ENCODE measurements at regions not wholly inside any gene's neighbourhood (a gene's known extent, or its start where the extent isn't known, plus 50 kb on each side); places are given as distances from the start of the nearest gene placed in this dataset.
"Not testable (repeated sequence)": the region's sequence is repeated elsewhere in the genome, so short reads cannot be mapped to it uniquely, and the experiment has no call there.

DNA sequence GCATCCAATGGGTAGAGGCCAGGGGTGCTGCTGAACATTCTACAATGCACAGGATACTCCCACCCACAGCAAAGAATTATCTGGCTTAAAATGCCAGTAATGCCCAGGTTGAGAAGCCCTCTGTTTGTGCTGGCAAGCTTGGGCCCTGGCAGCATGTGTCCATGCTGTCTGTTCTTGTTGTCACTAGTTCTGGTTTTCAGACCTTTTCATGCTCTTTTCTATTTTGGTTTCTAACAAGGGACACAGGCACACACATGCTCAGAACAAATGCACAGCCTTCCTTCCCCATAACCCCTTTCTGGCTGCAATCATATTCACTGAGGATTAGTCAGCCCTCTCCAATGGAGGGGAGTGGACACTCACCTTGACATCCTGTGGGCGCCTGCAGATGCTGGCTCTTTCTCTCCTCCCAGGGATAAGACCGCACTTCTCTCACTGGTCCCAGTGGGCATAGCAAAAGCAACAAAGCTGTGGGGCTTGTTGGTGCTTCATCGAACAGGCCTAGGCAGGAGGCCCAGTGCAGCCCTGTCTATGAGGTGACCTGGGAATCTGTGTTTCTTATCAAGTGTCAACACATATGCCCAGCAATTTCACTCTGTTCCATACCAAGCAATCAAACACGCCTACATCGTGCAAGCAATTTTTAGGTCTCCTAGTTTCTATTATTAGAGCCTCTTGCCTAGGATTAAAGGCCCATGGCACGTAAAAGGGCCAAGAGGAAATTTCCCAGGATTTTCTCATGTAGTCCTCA is 271.1 kb upstream of the CCL2 start:
- no peak for DNase-seq

DNA sequence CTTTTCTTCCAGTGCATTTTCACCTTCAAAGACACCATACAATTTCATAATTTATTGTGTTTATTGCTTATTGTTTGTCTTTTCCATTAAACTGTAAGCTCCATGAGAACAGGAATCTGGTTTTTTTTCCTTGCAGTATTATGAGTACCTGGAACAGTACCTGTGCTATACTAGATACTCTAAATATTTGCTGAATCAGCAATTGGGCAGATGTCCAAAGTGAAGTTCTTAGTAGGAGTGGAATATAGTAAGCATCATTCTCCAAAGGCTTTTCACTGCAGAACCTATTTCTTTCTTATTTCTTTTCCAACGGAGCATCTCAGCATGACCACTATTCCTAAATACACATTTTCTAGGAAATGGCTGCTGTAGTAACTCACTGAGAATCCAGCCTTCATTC is 269.0 kb upstream of the CCL2 start:
- DNase-seq, result no peak

DNA sequence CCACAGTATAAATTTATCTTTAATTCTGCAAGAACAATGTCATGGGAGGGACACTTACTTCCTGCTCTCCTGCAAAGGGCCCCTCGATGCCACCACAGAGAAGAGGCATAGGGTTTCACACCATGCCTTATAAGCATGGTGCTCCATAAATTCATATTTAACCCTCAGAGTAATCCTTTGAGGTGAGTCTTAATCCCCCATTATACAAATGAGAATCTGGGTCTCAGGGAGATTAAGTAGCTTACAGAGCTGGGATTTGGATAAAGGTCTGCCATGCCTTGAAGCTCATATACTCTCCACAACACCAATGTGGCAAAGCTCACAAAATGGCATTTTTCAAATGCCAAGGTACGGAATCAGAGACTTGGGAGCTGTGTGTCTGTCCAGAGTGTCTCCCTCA is 268.5 kb upstream of the CCL2 start:
- no peak for DNase-seq

DNA sequence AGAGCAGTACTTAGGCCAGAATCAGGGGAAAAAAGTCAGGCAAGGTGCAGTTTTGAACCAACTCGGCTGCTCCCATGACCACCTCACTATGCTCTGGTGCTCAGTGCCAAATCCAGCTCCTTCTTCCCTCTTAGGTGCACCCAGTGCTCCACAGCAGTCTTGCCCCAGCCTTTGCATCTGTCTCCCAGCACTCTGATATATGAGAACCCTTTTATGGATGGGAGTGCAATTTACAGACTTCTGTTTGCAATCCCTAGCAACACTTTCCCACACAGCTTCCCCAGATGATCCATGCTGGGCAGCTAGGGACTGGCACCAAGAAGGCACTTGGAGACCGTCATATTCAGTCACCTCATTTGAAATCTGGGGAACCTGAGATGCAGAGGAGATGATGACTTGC is 267.9 kb upstream of the CCL2 start:
- no peak for DNase-seq

DNA sequence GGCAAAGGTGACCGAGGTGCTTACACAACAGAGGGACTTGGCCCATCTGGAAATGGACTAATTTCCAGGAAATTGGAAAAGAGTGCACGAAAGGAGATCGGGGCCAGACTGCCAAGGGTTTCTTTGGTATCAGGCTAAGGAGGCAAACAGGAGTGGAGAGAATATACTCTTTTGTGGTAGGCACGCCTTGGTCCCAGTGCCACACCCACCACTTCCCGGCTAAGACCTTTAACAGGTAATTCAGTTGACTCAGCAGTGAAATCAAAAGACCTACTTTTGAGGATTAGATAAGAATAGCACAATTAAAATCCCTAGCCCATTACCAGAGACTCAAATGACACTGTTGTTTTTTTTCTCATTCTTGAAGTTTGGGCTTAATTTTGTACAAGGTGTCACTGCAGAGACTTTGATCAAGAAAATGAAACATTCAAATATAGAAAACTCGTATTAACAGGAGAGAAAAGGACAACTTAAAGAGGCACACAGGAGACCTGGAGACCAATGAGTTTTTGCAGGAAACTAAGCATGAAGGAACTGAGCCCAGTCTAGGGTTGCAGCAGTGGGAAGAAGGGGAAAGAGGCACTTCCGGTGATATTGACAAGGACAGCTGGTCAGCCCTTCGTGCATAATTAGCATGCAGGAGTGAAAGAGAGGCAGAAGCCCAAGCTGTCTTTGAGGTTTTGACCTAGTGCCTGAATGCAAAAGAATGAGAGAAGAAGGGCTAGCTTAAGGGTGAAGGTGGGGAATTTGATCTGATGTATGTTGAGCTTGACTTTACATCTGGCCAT is 265.5 kb upstream of the CCL2 start:
- DNase-seq, result no peak

DNA sequence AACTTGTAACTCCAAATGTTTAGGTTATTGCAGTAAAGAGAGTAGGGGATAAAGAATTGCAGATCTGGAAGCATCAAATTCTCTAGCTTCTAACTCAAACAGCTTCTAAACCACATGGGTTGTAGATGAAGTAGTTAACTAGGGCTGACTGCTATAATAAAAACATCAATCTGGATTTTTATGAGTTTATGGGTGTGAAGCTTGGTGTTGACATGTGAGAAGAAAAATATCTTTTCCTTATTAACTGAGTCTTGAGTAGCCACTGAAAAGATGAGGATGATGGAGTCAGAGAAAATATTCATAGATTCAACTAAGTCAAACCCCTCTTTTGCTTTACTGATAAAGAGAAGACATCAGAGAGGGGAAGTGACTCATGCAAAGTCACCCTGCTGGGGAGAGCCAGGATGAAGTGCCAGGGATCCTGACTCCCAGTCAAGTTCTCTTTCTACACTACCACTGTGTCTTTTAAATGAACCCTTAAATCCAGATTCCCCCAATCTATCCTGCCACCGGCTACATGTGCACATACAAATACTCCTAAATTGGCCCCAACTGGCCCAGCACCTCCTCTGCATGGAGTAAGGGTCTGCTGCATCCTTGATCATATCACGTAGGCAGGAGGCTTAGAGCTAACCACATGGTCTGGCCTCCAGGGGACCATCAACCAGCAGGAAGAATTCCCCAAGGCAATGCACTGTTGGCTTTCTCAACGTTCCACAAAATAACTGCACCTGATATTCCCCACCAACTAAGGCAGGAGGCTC is 264.0 kb upstream of the CCL2 start:
- DNase-seq, result no peak

DNA sequence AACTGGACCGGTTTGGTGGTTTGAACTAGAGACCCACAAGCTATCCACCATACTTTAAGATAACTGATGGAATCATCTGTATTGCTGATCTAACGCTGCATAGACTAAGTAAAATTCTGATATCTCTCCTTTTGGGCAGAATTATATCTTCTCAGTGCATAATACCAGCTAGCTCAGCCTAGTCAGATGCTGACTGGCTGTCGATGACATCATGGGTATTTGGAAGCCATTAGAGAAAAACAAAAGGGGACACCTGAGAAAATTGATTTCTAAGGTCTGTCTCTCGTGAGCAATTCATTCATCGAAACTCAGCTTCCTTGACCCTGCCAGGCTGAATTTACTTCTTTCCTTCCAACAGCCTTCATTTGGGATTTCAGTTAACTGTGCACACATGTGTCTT is 263.0 kb upstream of the CCL2 start:
- no peak for DNase-seq

DNA sequence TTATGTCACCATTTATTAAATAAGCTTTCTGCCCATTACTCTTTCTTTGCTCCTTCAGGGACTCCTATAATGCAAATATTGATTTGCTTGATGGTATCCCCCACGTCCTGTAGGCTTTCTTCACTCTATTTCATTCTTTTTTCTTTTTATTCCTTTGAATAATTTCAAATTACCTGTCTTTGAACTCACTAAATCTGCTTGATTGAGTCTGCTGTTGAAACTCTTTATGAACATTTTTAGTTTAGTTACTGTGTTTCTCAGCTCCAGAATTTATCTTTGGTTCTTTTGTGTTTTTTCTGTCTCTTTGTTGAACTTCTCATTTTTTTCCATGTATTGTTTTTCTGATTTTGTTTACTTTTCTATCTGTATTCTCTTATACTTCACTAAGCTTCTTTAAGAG is 254.4 kb upstream of the CCL2 start:
- DNase-seq, result no peak

DNA sequence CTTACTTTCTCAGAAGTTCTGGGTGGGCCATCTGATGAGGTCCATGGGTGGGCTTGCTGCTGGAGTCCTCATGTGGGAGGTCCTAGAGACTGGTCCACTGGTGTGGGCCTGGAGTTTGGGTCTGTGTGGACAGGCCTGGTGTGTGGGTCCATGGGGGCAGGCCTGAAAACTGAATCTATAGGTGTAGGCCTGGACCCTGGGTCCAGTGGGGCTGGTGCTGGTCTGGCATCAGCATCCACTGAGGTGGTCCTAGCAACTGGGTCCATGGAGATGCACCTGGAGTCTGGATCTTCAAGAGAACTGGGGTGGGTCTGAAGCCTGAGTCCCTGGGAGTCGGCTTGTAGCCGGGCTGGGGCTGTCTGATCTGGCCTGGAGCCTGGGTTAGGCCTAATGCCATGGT is 253.8 kb upstream of the CCL2 start:
- no peak for DNase-seq

DNA sequence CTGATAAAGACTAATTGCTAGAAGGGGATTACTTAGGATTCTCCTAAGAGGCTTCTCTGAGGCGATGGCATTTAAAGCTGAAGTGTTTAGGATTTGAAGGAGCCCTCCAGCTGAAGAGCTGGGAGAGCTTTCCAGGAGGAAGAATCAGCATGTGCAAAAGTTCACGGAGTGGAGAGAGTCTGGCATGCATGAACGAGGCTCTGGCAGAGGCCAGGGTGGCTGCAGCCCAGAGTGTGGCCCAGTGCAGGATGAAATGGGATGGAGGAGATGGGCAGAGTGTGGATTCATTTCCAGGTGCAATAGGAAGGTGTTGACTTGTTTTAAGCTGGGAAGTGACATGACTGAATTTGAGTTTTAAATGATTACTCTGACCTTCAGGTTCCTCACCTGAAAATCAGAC is 249.0 kb upstream of the CCL2 start:
- DNase-seq, result no peak

DNA sequence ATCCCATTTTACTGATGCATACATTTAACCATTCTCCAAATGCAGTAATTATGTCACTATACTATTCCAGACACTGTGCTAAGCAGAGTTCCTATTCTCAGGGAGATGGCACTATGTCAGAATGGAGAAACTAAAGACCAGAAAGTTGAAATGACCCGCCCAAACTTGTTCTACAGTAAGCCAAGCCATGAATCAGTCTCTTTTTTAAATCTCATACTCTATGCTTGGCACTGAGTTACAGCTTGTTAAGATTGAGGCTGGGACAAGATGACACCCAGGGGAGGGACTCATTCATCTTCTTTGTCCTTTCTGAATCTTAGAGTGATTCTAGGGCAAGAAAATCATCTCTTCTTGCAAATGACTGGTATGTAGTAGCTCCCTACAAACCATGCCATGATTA is 247.0 kb upstream of the CCL2 start:
- no peak for DNase-seq

DNA sequence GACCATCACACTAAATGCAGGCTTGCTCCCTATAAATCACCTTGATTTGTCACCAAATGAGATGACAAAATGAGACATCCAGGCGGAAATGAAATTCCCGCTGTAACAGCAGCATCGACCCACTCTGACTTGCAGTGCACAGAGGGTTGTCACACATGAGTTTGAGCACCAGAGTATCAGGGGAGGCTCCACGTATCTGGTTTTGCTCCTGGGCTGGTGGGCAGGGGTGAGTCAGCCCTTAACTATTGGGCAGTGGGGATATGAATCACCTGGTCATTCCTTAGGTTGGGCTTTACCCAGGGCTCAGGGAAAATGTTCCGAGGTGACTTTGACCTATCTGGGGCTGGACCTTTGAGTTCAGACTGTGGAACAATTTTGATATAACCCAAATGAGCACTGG is 245.2 kb upstream of the CCL2 start:
- DNase-seq, result no peak

DNA sequence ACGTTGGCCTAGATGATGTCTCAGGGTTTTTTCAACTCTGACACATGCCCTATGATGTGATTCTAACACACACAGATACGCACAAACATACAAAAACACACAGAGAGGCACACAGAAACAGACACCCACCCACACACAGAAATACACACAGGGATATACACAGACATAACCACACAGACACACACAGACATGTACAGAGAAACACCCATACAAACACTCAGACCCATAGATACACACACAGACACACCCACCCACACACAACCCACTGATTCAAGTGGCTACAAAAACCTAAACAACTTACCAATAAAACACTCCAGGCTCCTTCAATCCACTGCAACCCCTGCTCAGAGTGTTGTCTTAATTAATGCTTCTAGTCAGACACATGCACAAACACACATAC is 244.6 kb upstream of the CCL2 start:
- no peak for DNase-seq

DNA sequence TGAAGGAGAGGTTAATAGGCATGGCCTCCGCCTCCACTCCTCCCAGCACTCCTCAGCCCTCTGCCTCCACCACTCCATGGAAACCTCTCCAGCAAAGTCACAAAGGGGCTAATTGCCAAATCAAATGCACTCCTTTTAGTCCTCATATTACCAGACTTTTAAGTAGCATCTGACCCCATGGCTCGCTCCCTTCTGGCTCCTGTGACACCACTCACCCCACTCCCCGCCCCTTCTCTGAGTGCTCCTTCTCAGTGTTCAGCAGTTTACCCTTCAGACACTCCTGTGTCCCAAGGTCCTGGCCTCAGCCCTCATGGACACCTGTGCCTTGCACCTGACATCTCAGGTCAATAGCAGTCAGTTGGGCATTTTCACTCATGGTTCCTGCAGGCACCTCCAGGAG is 243.5 kb upstream of the CCL2 start:
- DNase-seq, result no peak

DNA sequence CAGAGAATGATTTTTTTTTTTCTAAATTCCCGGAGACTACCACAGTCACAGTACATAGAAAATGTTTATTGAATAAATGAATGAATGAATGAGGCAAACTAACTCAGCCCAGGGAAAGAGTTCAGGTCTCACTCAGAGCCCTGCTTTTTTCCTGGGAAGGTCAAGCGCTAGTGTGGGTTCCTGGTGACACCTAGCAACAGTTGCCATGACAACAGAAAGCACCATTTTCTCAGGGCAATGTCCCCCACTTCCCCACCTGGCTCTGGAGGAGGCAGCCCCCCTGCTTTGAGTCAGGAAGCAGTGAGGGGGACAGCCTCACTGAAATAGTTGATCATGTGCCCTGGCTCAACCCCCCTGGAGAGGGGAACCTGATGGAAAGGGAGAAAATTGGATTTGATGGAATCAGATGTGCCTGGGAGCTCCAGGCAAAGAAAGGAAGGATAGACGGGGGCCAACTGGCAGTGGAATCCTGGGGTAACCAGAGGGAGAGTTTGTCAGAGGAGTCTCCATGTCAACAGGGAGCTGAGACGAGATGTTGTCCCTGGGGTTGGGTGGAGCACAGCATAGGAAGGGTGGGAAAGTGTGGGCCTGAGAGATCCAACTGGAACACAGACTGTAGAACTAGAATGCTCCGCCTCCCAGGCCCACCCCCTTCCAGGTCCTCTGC is 242.2 kb upstream of the CCL2 start:
- no peak for DNase-seq

DNA sequence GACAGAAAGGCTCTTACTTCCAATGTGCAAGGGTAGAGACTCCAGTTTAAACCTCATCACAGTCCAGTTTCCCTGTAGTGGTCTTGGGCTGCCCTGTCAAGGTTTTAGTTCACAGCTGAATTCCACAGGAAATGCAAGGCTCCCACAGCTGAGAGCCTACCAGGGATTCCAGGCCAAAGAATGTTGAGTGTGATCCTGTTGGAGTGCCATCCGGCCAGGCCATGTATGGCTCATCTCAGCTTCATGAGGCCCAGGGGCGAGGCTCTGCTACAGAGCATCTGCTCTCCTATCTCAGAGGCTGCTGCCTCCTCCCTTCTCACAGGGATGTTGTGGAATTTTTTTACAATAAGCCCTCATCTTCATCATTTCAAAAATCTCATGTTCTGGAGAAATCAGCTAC is 239.8 kb upstream of the CCL2 start:
- DNase-seq, result no peak

DNA sequence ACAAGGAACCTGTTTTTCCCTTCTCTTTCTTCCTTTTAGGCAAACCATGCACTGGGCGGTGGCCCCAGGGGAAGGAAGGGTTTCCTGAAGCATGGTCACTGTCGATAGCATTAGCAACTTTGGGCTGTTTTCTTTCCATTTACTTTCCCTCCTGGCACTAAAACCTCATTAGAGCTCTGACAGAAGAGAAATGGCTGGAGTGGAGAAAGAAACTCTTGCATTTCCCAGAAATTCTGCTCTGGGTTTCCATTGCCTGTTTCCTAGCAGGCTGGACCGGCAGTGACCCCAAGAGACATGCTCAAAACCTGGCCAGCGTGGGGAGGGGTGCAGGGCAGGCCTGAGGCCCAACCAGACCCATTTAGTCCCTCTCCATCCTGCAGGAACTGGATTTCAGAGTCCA is 230.7 kb upstream of the CCL2 start:
- DNase-seq, result no peak

DNA sequence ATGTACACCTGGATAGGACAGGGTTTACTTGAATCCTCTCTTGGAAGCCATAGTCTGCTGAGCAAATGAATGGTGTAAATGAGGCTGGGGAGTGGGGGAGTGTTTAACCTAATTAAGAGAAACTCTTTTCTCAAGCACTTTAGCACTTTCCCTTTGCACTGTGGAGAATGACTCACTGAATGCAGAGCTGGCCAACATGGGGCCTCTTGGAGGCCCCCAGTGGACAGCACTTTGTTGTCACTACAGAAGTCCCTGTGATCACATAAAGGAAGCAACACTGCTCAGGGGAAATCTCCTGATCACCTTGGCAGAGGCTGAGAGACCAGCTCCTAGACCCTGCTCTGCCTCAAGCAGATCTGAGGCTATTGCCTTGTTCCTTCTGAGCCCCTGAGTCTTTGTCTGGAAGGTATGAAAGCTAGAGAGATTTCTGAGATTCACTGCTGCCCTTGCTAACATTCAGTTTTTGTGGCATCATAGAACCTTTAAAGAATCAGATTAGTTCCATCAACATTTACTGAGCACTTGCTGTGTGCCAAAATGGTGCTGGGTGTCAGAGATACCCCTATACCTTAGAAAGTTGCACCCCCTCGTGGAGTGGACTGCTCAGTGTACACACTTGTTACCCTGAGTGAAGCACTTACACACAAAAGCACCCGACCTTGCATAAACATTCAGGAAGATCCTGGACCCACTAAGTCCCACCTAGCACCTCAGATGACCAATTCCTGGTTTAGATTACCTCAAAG is 230.1 kb upstream of the CCL2 start:
- no peak for DNase-seq

DNA sequence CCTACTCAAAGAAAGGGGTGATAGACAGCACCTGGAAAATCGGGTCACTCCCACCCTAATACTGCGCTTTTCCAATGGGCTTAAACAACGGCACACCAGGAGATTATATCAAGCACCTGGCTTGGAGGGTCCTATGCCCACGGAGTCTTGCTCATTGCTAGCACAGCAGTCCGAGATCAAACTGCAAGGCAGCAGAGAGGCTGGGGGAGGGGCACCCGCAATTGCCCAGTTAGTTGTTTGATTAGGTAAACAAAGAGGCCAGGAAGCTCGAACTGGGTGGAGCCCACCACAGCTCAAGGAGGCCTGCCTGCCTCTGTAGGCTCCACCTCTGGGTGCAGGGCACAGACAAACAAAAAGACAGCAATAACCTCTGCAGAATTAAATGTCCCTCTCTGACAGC is 224.5 kb upstream of the CCL2 start:
- not testable (repeated sequence) for DNase-seq

DNA sequence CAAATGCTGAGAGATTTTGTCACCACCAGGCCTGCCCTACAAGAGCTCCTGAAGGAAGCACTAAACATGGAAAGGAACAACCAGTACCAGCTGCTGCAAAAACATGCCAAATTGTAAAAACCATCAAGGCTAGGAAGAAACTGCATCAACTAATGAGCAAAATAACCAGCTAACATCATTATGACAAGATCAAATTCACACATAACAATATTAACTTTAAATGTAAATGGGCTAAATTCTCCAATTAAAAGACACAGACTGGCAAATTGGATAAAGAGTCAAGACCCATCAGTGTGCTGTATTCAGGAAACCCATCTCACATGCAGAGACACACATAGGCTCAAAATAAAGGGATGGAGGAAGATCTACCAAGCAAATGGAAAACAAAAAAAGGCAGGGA is 222.8 kb upstream of the CCL2 start:
- DNase-seq, result not testable (repeated sequence)

DNA sequence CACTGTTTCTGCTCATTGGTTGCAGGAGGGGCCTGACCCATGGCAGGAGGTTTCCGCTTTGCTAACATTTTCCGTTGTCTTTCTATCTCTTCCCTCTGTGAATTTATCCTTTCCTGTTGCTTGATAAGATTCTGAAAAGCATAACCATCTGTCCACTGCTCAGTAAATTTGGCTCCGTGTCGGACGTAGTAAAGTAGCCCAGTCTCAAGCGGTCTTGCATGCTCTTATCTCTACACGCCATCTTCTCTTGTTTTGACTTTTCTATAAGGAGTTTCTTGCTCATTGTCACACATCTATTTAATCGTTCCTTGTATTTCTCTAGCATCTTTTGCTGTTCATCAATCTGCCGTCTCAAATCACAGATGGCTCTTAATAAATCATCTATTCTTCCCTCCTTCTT is 216.3 kb upstream of the CCL2 start:
- DNase-seq, result not testable (repeated sequence)

DNA sequence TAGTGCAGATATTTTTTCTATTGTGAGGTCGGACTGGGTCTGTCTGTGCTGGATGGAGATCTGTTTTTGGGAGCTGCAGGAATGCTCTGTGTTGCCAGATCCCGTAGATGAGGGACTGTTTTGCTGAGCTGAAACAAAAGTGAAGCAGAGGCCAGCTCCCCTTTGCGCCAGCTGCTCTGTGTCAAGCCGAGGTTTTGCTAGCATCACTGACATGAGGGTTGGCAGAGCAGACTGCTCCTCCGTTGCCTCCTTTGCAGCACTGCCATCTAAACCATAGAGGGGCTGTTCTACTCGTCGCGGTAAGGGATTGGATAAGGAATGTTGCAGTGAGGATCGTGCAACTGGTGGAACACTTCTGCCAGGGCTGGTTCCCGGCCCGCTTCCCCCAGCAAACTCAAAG is 215.9 kb upstream of the CCL2 start:
- DNase-seq, result not testable (repeated sequence)

Measured in T1000 (cell line).